ENCODE measurements at regions not wholly inside any gene's neighbourhood (a gene's known extent, or its start where the extent isn't known, plus 50 kb on each side); places are given as distances from the start of the nearest gene placed in this dataset.

DNA sequence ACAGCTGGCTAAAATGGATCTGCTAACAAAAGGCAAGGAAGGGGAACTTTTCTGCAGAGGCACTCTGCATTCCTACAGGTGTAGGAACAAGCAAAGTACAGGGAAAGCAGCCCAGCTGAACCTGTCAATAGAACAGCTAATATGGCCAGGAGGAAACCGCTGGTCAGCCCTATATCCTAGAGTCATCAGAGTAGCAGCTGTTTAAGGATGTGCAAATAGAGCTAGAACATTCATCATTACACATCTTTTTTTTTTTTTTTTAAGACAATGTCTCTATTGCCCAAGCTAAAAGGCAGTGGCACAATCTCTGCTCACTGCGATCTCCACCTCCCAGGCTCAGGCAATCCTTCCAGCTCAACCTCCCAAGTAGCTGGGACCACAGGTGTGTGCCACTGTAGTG lies 163.0 kb downstream of the BTC start:
- TF ChIP-seq, protein P1, sequence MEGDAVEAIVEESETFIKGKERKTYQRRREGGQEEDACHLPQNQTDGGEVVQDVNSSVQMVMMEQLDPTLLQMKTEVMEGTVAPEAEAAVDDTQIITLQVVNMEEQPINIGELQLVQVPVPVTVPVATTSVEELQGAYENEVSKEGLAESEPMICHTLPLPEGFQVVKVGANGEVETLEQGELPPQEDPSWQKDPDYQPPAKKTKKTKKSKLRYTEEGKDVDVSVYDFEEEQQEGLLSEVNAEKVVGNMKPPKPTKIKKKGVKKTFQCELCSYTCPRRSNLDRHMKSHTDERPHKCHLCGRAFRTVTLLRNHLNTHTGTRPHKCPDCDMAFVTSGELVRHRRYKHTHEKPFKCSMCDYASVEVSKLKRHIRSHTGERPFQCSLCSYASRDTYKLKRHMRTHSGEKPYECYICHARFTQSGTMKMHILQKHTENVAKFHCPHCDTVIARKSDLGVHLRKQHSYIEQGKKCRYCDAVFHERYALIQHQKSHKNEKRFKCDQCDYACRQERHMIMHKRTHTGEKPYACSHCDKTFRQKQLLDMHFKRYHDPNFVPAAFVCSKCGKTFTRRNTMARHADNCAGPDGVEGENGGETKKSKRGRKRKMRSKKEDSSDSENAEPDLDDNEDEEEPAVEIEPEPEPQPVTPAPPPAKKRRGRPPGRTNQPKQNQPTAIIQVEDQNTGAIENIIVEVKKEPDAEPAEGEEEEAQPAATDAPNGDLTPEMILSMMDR (IDR thresholded peaks at IDR 0.05), result no peak
- TF ChIP-seq POLR2A (IDR thresholded peaks at IDR 0.05), result no peak

All from lower leg skin (tissue), 3 donors.